Keratinocyte (primary cell): ENCODE measurements at regions not wholly inside any gene's neighbourhood (a gene's known extent, or its start where the extent isn't known, plus 50 kb on each side); places are given as distances from the start of the nearest gene placed in this dataset.

Experiments used
- CTCF ChIP-seq, 3 experiments: IDR thresholded peaks in 1 of 3; conservative IDR thresholded peaks in 1 of 3; optimal IDR thresholded peaks in 1 of 3; 2 replicates in 2 of 3; 3 replicates in 1 of 3; pipeline versions ENCODE3 to v1.5.1; 2011; ENCODE audit warnings: low read length in 3 of 3, mild to moderate bottlenecking in 3 of 3, moderate library complexity in 2 of 3, control low read depth in 1 of 3, inconsistent platforms in 1 of 3; ENCODE audit not compliant: insufficient read depth in 2 of 3; ENCODE audit errors: extremely low read depth in 1 of 3
- EZH2 ChIP-seq: IDR thresholded peaks from one replicate; pipeline ENCODE4 v1.6.1; 2012; ENCODE audit warnings: inconsistent platforms, mild to moderate bottlenecking, low read length, moderate library complexity

- TF ChIP-seq CTCF (optimal IDR thresholded peaks at IDR 0.05 in 1 of 3, IDR thresholded peaks at IDR 0.05 in 1 of 3, conservative IDR thresholded peaks at IDR 0.05 in 1 of 3; ENCODE audit: extremely low read depth in 1 of 3, insufficient read depth in 2 of 3, low read length in 3 of 3) = no peak
- TF ChIP-seq EZH2 = no peak
Measured at GRCh38 chr12:114740448-114740847, 56.5 kb upstream of the TBX3 start.
